SK-N-MC (cell line): ENCODE measurements at regions not wholly inside any gene's neighbourhood (a gene's known extent, or its start where the extent isn't known, plus 50 kb on each side); places are given as distances from the start of the nearest gene placed in this dataset.

Experiments used
- DNase-seq: peaks from one replicate; pipeline ENCODE4 v3.0.0-alpha.2; 2011; ENCODE audit warnings: low read depth, low spot score
- H3K27ac ChIP-seq: fragments of 200-600 bp; sonication (generic); 2 replicates; pipeline ENCODE4 v1.5.1; 2016; ENCODE audit warnings: mixed run types
- H3K36me3 ChIP-seq: fragments of 200-600 bp; sonication (generic); 2 replicates; pipeline ENCODE4 v1.6.1; 2017; ENCODE audit warnings: antibody characterized with exemption, low read length, mixed read lengths; ENCODE audit not compliant: insufficient read depth
- H3K4me3 ChIP-seq: fragments of 200-600 bp; sonication (generic); 2 replicates; pipeline ENCODE4 v1.5.1; 2016
- H3K9ac ChIP-seq: fragments of 200-600 bp; sonication (generic); 2 replicates; pipeline ENCODE4 v1.8.0; 2017; ENCODE audit warnings: mixed run types, mixed read lengths; ENCODE audit not compliant: insufficient read length
- H3K9me3 ChIP-seq: fragments of 200-600 bp; sonication (generic); 2 replicates; pipeline ENCODE4 v1.6.1; 2017; ENCODE audit warnings: low read depth, mild to moderate bottlenecking, antibody characterized with exemption, low read length, moderate library complexity, mixed read lengths
- EZH2 ChIP-seq: fragments of 200-600 bp; sonication (generic); IDR thresholded peaks from one replicate; pipeline ENCODE4 v1.6.1; 2017; ENCODE audit warnings: antibody characterized with exemption
- FOXP2 ChIP-seq: optimal IDR thresholded peaks from 2 replicates; pipeline ENCODE3; 2011; ENCODE audit warnings: mild to moderate bottlenecking, moderate library complexity; ENCODE audit not compliant: insufficient read depth; ENCODE audit errors: extremely low read length, control extremely low read depth
- POLR2AphosphoS5 ChIP-seq: IDR thresholded peaks from 2 replicates; pipeline ENCODE4 v1.6.1; 2012; ENCODE audit warnings: mild to moderate bottlenecking, low read depth, low read length, borderline replicate concordance

- H3K9ac ChIP-seq: no peak overlapping the region
- H3K27ac ChIP-seq: no peak overlapping the region
- no peak for TF ChIP-seq EZH2
- TF ChIP-seq POLR2AphosphoS5: no peak
- no peak overlapping the region for H3K4me3 ChIP-seq
- no peak for DNase-seq
- no peaks in the 10 kb centered on the region for H3K9me3 ChIP-seq
- H3K36me3 ChIP-seq: no peaks in the 10 kb centered on the region
Measured at GRCh38 chr20:60627751-60628565, 624.1 kb upstream of the CDH4 start.

GRCh38 chr20:60628749-60629148, 623.3 kb upstream of the CDH4 start:
- no peak for TF ChIP-seq EZH2
- TF ChIP-seq POLR2AphosphoS5: no peak
- TF ChIP-seq FOXP2: no peak
- no peak overlapping the region for H3K4me3 ChIP-seq
- no peak overlapping the region for H3K27ac ChIP-seq
- H3K36me3 ChIP-seq: no peaks in the 10 kb centered on the region
- no peaks in the 10 kb centered on the region for H3K9me3 ChIP-seq
- H3K9ac ChIP-seq: no peak overlapping the region
- DNase-seq: no peak

GRCh38 chr20:60629206-60629605, 622.9 kb upstream of the CDH4 start:
- Histone ChIP-seq H3K9ac (no peak overlapping the region), H3K9me3 (no peaks in the 10 kb centered on the region), H3K27ac (no peak overlapping the region), H3K4me3 (no peak overlapping the region), H3K36me3 (no peaks in the 10 kb centered on the region)
- TF ChIP-seq EZH2 (no peak), POLR2AphosphoS5 (no peak), FOXP2 (no peak)
- no peak for DNase-seq

- Histone ChIP-seq H3K9ac (no peak overlapping the region), H3K36me3 (no peaks in the 10 kb centered on the region), H3K9me3 (no peaks in the 10 kb centered on the region), H3K4me3 (no peak overlapping the region), H3K27ac (no peak overlapping the region)
- DNase-seq: no peak
- TF ChIP-seq FOXP2 (no peak), POLR2AphosphoS5 (no peak), EZH2 (no peak)
Measured at GRCh38 chr20:60630609-60631008, 621.5 kb upstream of the CDH4 start.

GRCh38 chr20:60631585-60632287, 620.3 kb upstream of the CDH4 start:
- H3K9me3 ChIP-seq: no peaks in the 10 kb centered on the region
- no peak overlapping the region for H3K4me3 ChIP-seq
- no peak overlapping the region for H3K27ac ChIP-seq
- no peak overlapping the region for H3K9ac ChIP-seq
- no peak for TF ChIP-seq POLR2AphosphoS5
- no peak for TF ChIP-seq FOXP2
- TF ChIP-seq EZH2: no peak
- H3K36me3 ChIP-seq: no peaks in the 10 kb centered on the region
- no peak for DNase-seq

- Histone ChIP-seq H3K9ac (no peak overlapping the region), H3K9me3 (no peaks in the 10 kb centered on the region), H3K36me3 (no peaks in the 10 kb centered on the region), H3K4me3 (no peak overlapping the region), H3K27ac (no peak overlapping the region)
- DNase-seq: no peak
- TF ChIP-seq FOXP2 (no peak), POLR2AphosphoS5 (no peak), EZH2 (no peak)
Measured at GRCh38 chr20:60632391-60633262, 619.4 kb upstream of the CDH4 start.

- no peaks in the 10 kb centered on the region for H3K9me3 ChIP-seq
- no peak overlapping the region for H3K27ac ChIP-seq
- H3K9ac ChIP-seq: no peak overlapping the region
- TF ChIP-seq EZH2: no peak
- no peak for TF ChIP-seq POLR2AphosphoS5
- TF ChIP-seq FOXP2: no peak
- H3K4me3 ChIP-seq: no peak overlapping the region
- no peak for DNase-seq
- H3K36me3 ChIP-seq: no peaks in the 10 kb centered on the region
Measured at GRCh38 chr20:60634491-60635172, 617.4 kb upstream of the CDH4 start.

GRCh38 chr20:60636417-60636816, 615.6 kb upstream of the CDH4 start:
- no peaks in the 10 kb centered on the region for H3K36me3 ChIP-seq
- no peak overlapping the region for H3K27ac ChIP-seq
- H3K4me3 ChIP-seq: no peak overlapping the region
- H3K9ac ChIP-seq: no peak overlapping the region
- DNase-seq: no peak
- no peaks in the 10 kb centered on the region for H3K9me3 ChIP-seq
- TF ChIP-seq POLR2AphosphoS5 (no peak), EZH2 (no peak), FOXP2 (no peak)
